ENCODE measurements at regions not wholly inside any gene's neighbourhood (a gene's known extent, or its start where the extent isn't known, plus 50 kb on each side); places are given as distances from the start of the nearest gene placed in this dataset.

- Histone ChIP-seq H3K27me3 (ENCODE audit: low read length) (no peaks in the 10 kb centered on the region), H3K4me3 (ENCODE audit: insufficient read depth, low read length, poor library complexity, severe bottlenecking) (no peak overlapping the region), H3K27ac (ENCODE audit: low read depth, low read length) (no peak overlapping the region), H3K9me2 (replicated peaks; ENCODE audit: insufficient read depth, low read length) (peaks cover 4% of the 10 kb centered on the region; the same call in 1 of the 2 replicates), H3K36me3 (ENCODE audit: low read length) (no peaks in the 10 kb centered on the region), H3K9me3 (ENCODE audit: insufficient read depth, low read length) (no peaks in the 10 kb centered on the region), H3K79me2 (ENCODE audit: insufficient read depth, low read length) (no peaks in the 10 kb centered on the region), H2AFZ (ENCODE audit: low read depth, low read length, severe bottlenecking) (no peak overlapping the region), H3K4me2 (ENCODE audit: low read depth, low read length, poor library complexity, severe bottlenecking) (no peak overlapping the region), H3F3A (ENCODE audit: insufficient read depth) (no peaks in the 10 kb centered on the region), H3K9ac (ENCODE audit: low read length) (no peak overlapping the region), H4K20me1 (ENCODE audit: low read depth, low read length) (no peaks in the 10 kb centered on the region)
- TF ChIP-seq, protein P1, sequence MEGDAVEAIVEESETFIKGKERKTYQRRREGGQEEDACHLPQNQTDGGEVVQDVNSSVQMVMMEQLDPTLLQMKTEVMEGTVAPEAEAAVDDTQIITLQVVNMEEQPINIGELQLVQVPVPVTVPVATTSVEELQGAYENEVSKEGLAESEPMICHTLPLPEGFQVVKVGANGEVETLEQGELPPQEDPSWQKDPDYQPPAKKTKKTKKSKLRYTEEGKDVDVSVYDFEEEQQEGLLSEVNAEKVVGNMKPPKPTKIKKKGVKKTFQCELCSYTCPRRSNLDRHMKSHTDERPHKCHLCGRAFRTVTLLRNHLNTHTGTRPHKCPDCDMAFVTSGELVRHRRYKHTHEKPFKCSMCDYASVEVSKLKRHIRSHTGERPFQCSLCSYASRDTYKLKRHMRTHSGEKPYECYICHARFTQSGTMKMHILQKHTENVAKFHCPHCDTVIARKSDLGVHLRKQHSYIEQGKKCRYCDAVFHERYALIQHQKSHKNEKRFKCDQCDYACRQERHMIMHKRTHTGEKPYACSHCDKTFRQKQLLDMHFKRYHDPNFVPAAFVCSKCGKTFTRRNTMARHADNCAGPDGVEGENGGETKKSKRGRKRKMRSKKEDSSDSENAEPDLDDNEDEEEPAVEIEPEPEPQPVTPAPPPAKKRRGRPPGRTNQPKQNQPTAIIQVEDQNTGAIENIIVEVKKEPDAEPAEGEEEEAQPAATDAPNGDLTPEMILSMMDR (IDR thresholded peaks at IDR 0.05; ENCODE audit: insufficient read depth, low read length, poor library complexity, severe bottlenecking) = no peak
- no peak for TF ChIP-seq EZH2phosphoT487 (conservative IDR thresholded peaks at IDR 0.05; ENCODE audit: low read length)
These were observed 1102.6 kb upstream of the PIK3C3 start for GRCh38 chr18:40852406-40852805.

- Histone ChIP-seq H3K9ac (ENCODE audit: low read length) (no peak overlapping the region), H3K27me3 (ENCODE audit: low read length) (no peaks in the 10 kb centered on the region), H3K4me2 (ENCODE audit: low read depth, low read length, poor library complexity, severe bottlenecking) (no peak overlapping the region), H3K4me3 (ENCODE audit: insufficient read depth, low read length, poor library complexity, severe bottlenecking) (no peak overlapping the region), H3K9me2 (replicated peaks; ENCODE audit: insufficient read depth, low read length) (no peaks in the 10 kb centered on the region; the same call in 1 of the 2 replicates), H3K79me2 (ENCODE audit: insufficient read depth, low read length) (no peaks in the 10 kb centered on the region), H3K27ac (ENCODE audit: low read depth, low read length) (no peak overlapping the region), H3K36me3 (ENCODE audit: low read length) (no peaks in the 10 kb centered on the region), H4K20me1 (ENCODE audit: low read depth, low read length) (no peaks in the 10 kb centered on the region), H3K9me3 (ENCODE audit: insufficient read depth, low read length) (no peaks in the 10 kb centered on the region), H3F3A (ENCODE audit: insufficient read depth) (no peaks in the 10 kb centered on the region), H2AFZ (ENCODE audit: low read depth, low read length, severe bottlenecking) (no peak overlapping the region)
- TF ChIP-seq EZH2phosphoT487 (conservative IDR thresholded peaks at IDR 0.05; ENCODE audit: low read length) = no peak
- TF ChIP-seq, protein P1 (IDR thresholded peaks at IDR 0.05; ENCODE audit: insufficient read depth, low read length, poor library complexity, severe bottlenecking) = no peak
These were observed 1104.0 kb upstream of the PIK3C3 start for GRCh38 chr18:40851014-40851429.

DNA sequence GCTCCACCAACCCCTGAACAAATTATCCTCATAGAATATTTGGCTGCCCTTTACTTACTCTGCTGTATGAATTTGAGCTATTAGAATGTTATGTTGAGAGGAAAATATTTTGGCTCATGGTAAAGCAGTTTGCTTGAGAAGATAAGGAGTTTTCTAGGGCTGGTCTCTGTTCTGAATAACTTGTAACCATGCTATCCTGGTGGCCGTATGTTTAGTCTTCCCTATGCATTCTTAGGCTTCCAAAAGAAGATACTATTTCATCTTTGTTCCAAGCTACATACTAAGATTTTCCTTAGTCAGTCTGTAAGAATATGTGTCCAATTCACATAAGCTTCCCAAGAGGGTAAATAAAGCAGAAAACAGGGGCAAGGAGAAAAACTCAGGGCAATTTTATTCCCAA is 1105.1 kb upstream of the PIK3C3 start:
- Histone ChIP-seq H3K79me2 (ENCODE audit: insufficient read depth, low read length) (no peaks in the 10 kb centered on the region), H3K9me3 (ENCODE audit: insufficient read depth, low read length) (no peaks in the 10 kb centered on the region), H3K27me3 (ENCODE audit: low read length) (no peaks in the 10 kb centered on the region), H3K36me3 (ENCODE audit: low read length) (no peaks in the 10 kb centered on the region), H2AFZ (ENCODE audit: low read depth, low read length, severe bottlenecking) (no peak overlapping the region), H3K4me2 (ENCODE audit: low read depth, low read length, poor library complexity, severe bottlenecking) (no peak overlapping the region), H3K4me3 (ENCODE audit: insufficient read depth, low read length, poor library complexity, severe bottlenecking) (no peak overlapping the region), H3F3A (ENCODE audit: insufficient read depth) (no peaks in the 10 kb centered on the region), H3K9ac (ENCODE audit: low read length) (no peak overlapping the region), H3K9me2 (replicated peaks; ENCODE audit: insufficient read depth, low read length) (no peaks in the 10 kb centered on the region; the same call in 1 of the 2 replicates), H4K20me1 (ENCODE audit: low read depth, low read length) (no peaks in the 10 kb centered on the region), H3K27ac (ENCODE audit: low read depth, low read length) (no peak overlapping the region)
- TF ChIP-seq, protein P1 (IDR thresholded peaks at IDR 0.05; ENCODE audit: insufficient read depth, low read length, poor library complexity, severe bottlenecking) = no peak
- TF ChIP-seq EZH2phosphoT487 (conservative IDR thresholded peaks at IDR 0.05; ENCODE audit: low read length) = no peak

Measured in SU-DHL-6 (cell line).